Stomach (tissue), 4 donors: ENCODE measurements at regions not wholly inside any gene's neighbourhood (a gene's known extent, or its start where the extent isn't known, plus 50 kb on each side); places are given as distances from the start of the nearest gene placed in this dataset.

ENCODE experiments used
- EP300 ChIP-seq: sonication (generic); formaldehyde crosslinking; IDR thresholded peaks from one replicate; pipeline ENCODE4 v1.6.1; 2017; ENCODE audit warnings: antibody characterized with exemption
- POLR2A ChIP-seq, 4 donors: fragments of 450-650 bp; IDR thresholded peaks; one replicate each; pipeline ENCODE4 v1.6.1; 2016; ENCODE audit warnings: antibody characterized with exemption in 4 of 4, control low read depth in 2 of 4, mild to moderate bottlenecking in 1 of 4, moderate library complexity in 1 of 4
- POLR2AphosphoS5 ChIP-seq, 3 donors: sonication (generic); formaldehyde crosslinking; IDR thresholded peaks; one replicate each; pipeline ENCODE4 v1.6.1; 2016; ENCODE audit warnings: antibody characterized with exemption in 3 of 3
- TF ChIP-seq, protein P1 (sequence below), 7 experiments: fragments of 450-650 bp in 4 of 7; fragments of 200-600 bp in 3 of 7; sonication (generic) in 3 of 7; IDR thresholded peaks; one replicate each; pipeline ENCODE4 v1.5.1; 2016 to 2019; ENCODE audit warnings: antibody characterized with exemption in 7 of 7, control low read depth in 2 of 7, mild to moderate bottlenecking in 1 of 7

DNA sequence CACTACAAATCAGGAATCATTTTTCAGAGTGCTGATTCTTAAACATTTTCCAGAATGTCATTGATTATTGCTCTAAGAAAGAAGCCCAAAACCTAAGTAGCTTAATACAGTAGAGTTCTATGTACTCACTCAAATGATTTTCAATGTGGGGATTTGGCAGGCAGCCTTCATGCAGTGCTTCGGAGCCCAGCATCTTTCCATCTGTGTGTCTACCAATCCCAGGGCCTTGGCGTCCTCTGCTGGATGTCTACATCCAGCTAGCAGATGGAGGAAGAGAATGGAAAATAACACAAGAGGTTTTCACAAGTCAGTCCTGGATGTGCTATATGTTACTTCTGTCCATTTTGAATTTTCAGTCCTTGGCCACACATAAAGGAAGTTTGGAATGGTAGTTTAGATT is 151.8 kb downstream of the RDH14 start:
- TF ChIP-seq POLR2A (IDR thresholded peaks at IDR 0.05) = no peak
- TF ChIP-seq, protein P1, sequence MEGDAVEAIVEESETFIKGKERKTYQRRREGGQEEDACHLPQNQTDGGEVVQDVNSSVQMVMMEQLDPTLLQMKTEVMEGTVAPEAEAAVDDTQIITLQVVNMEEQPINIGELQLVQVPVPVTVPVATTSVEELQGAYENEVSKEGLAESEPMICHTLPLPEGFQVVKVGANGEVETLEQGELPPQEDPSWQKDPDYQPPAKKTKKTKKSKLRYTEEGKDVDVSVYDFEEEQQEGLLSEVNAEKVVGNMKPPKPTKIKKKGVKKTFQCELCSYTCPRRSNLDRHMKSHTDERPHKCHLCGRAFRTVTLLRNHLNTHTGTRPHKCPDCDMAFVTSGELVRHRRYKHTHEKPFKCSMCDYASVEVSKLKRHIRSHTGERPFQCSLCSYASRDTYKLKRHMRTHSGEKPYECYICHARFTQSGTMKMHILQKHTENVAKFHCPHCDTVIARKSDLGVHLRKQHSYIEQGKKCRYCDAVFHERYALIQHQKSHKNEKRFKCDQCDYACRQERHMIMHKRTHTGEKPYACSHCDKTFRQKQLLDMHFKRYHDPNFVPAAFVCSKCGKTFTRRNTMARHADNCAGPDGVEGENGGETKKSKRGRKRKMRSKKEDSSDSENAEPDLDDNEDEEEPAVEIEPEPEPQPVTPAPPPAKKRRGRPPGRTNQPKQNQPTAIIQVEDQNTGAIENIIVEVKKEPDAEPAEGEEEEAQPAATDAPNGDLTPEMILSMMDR (IDR thresholded peaks at IDR 0.05) = no peak
- no peak for TF ChIP-seq POLR2AphosphoS5 (IDR thresholded peaks at IDR 0.05)
- TF ChIP-seq EP300 = no peak
